Thyroid gland (tissue), 4 donors: ENCODE measurements at regions not wholly inside any gene's neighbourhood (a gene's known extent, or its start where the extent isn't known, plus 50 kb on each side); places are given as distances from the start of the nearest gene placed in this dataset.

ENCODE experiments used
- DNase-seq, 2 donors: peaks; one replicate each; pipeline ENCODE4 v3.0.0-alpha.2; 2019
- H3K27ac ChIP-seq, 3 donors: fragments of 200-600 bp; sonication (generic); 1 replicate in 2 of 3; 2 replicates in 1 of 3; pipeline ENCODE4 v1.5.1; 2016 to 2019; ENCODE audit warnings: mild to moderate bottlenecking in 1 of 3, moderate library complexity in 1 of 3
- H3K27me3 ChIP-seq: fragments of 200-600 bp; sonication (generic); one replicate; pipeline ENCODE4 v1.5.1; 2019
- H3K36me3 ChIP-seq, 2 donors: fragments of 200-600 bp; sonication (generic); one replicate each; pipeline ENCODE4 v1.5.1; 2016 to 2019
- H3K4me1 ChIP-seq, 2 donors: fragments of 200-600 bp; sonication (generic); one replicate each; pipeline ENCODE4 v1.5.1; 2017 to 2019
- H3K4me3 ChIP-seq, 3 donors: fragments of 200-600 bp; sonication (generic); replicated peaks in 1 of 3; 1 replicate in 2 of 3; 2 replicates in 1 of 3; pipeline ENCODE4 v1.5.1; 2016; ENCODE audit warnings: mild to moderate bottlenecking in 1 of 3
- H3K9me3 ChIP-seq: fragments of 200-600 bp; sonication (generic); one replicate; pipeline ENCODE4 v1.5.1; 2017
- CTCF ChIP-seq, 6 experiments: fragments of 200-600 bp in 3 of 6; fragments of 450-650 bp in 3 of 6; sonication (generic) in 3 of 6; IDR thresholded peaks; one replicate each; pipeline ENCODE4 v1.5.1; 2016 to 2019; ENCODE audit warnings: antibody characterized with exemption in 6 of 6, mild to moderate bottlenecking in 2 of 6, inconsistent platforms in 1 of 6, moderate library complexity in 1 of 6
- POLR2A ChIP-seq, 2 donors: fragments of 450-650 bp; IDR thresholded peaks; one replicate each; pipeline ENCODE4 v1.6.1; 2017; ENCODE audit warnings: antibody characterized with exemption in 2 of 2, mild to moderate bottlenecking in 2 of 2, moderate library complexity in 1 of 2
- WGBS, 2 donors: methylation state at CpG; one replicate each; pipeline ENCODE4 v1.1.5; 2017; 5-methylcytosine and 5-hydroxymethylcytosine counted together
- intact Hi-C: fragments of 100-400 bp; cut with DNase I; formaldehyde crosslinking; loops from one replicate; pipeline ENCODE4 v1.15.1; 2023

- 81 to 84% methylated on average over 4 of the region's 4 CpGs for WGBS, 2 donors
- intact Hi-C loops: no loop called here
- no peak for DNase-seq
- TF ChIP-seq CTCF (IDR thresholded peaks at IDR 0.05) (no peak), POLR2A (IDR thresholded peaks at IDR 0.05) (no peak)
- no peaks in the 10 kb centered on the region for H3K4me1 ChIP-seq
- no peaks in the 10 kb centered on the region for H3K9me3 ChIP-seq
- no peak overlapping the region for H3K27ac ChIP-seq
- H3K27me3 ChIP-seq: no peaks in the 10 kb centered on the region
- no peak overlapping the region for H3K4me3 ChIP-seq
- H3K36me3 ChIP-seq: no peaks in the 10 kb centered on the region
These were observed 298.2 kb downstream of the UBE3D start for GRCh38 chr6:82767447-82767846.

- no peaks in the 10 kb centered on the region for H3K4me1 ChIP-seq
- TF ChIP-seq POLR2A (IDR thresholded peaks at IDR 0.05): no peak
- TF ChIP-seq CTCF (IDR thresholded peaks at IDR 0.05): no peak
- no peak overlapping the region for H3K27ac ChIP-seq
- no peak overlapping the region for H3K4me3 ChIP-seq
- no peaks in the 10 kb centered on the region for H3K27me3 ChIP-seq
- H3K9me3 ChIP-seq: no peaks in the 10 kb centered on the region
- no peaks in the 10 kb centered on the region for H3K36me3 ChIP-seq
- intact Hi-C loops: no loop called here
- DNase-seq: no peak
- 62 to 72% methylated on average over 5 of the region's 5 CpGs for WGBS, 2 donors
These were observed 292.6 kb downstream of the UBE3D start for GRCh38 chr6:82772851-82773717.

GRCh38 chr6:82775361-82775760 lies 290.3 kb downstream of the UBE3D start:
- intact Hi-C loops: no loop called here
- Histone ChIP-seq H3K4me3 (no peak overlapping the region), H3K27me3 (no peaks in the 10 kb centered on the region), H3K9me3 (no peaks in the 10 kb centered on the region), H3K36me3 (no peaks in the 10 kb centered on the region), H3K27ac (no peak overlapping the region), H3K4me1 (no peaks in the 10 kb centered on the region)
- TF ChIP-seq CTCF (IDR thresholded peaks at IDR 0.05): no peak
- TF ChIP-seq POLR2A (IDR thresholded peaks at IDR 0.05): no peak
- WGBS, 2 donors: 84 to 88% methylated on average over 1 of the region's 1 CpG
- DNase-seq: no peak

DNA sequence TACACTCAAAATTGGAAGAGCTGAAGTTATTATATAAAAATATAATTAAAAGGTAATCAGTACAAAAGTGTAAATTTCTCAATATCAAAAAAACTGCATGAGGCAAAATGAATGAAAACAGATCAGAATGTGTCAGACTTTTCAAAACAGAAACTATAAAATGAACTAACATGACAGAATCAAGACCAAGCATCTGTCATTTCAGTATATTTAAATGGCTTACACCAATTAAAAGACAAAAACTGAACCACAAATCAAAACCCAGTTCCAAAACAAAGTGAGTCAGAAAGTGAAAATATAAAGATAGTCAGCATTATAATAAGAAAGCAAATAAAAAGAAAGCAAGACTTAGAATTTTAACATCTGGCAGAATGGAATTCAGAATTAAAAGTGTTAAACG lies 289.7 kb downstream of the UBE3D start:
- H3K9me3 ChIP-seq: no peaks in the 10 kb centered on the region
- 68 to 80% methylated on average over 1 of the region's 1 CpG for WGBS, 2 donors
- TF ChIP-seq CTCF (IDR thresholded peaks at IDR 0.05) (no peak), POLR2A (IDR thresholded peaks at IDR 0.05) (no peak)
- intact Hi-C loops: no loop called here
- H3K36me3 ChIP-seq: no peaks in the 10 kb centered on the region
- no peak overlapping the region for H3K27ac ChIP-seq
- no peaks in the 10 kb centered on the region for H3K4me1 ChIP-seq
- DNase-seq: no peak
- no peaks in the 10 kb centered on the region for H3K27me3 ChIP-seq
- no peak overlapping the region for H3K4me3 ChIP-seq

DNA sequence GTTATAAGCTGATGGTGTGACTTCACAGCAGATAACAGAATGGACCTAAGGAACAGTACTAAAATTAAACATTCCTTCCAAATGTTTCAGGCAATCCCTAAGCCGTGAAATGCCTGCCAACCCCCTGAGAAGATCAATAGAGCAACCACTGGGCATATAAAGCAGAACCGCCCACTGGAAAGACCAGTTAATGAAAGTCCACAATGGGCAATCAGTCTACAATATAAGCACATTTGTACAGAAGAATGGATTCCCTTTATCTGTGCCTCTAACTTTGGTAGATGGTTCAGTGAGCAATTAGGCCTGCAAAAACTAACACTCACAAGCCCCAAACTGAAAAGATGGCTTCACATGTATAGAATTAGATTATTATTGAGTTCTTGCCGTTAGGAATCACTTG lies 286.6 kb downstream of the UBE3D start:
- Histone ChIP-seq H3K27ac (no peak overlapping the region), H3K4me3 (no peak overlapping the region), H3K9me3 (no peaks in the 10 kb centered on the region), H3K36me3 (no peaks in the 10 kb centered on the region), H3K4me1 (no peaks in the 10 kb centered on the region), H3K27me3 (no peaks in the 10 kb centered on the region)
- DNase-seq: no peak
- intact Hi-C loops: no loop called here
- 64 to 70% methylated on average over 3 of the region's 3 CpGs for WGBS, 2 donors
- TF ChIP-seq POLR2A (IDR thresholded peaks at IDR 0.05) (no peak), CTCF (IDR thresholded peaks at IDR 0.05) (no peak)
